Activated naive CD8-positive, alpha-beta T cell treated with anti-CD3 and anti-CD28 coated beads, Interleukin-2, amount 10 ng/mL, durations not matched to agents 7 days and 5 days (primary cell): ENCODE measurements at regions not wholly inside any gene's neighbourhood (a gene's known extent, or its start where the extent isn't known, plus 50 kb on each side); places are given as distances from the start of the nearest gene placed in this dataset.

Experiments
- ATAC-seq: fragments of 150-1000 bp; cut with Tn5 transposase; one replicate; pipeline ENCODE4 v1.10.0; 2021; ENCODE audit warnings: low read depth, moderate library complexity
- POLR2A ChIA-PET: fragments of 350-600 bp; sonication (Branson Sonifier 250); formaldehyde crosslinking; loops from one replicate; lab custom pipeline; 2021; ENCODE audit warnings: antibody characterized with exemption; lab: Charles Lee
- DNase-seq: peaks from one replicate; pipeline ENCODE4 v3.0.0; 2021
- H3K27ac Mint-ChIP-seq: one replicate; pipeline ENCODE4 v1.8.0; 2022; ENCODE audit warnings: mild to moderate bottlenecking, mixed read lengths
- H3K27me3 Mint-ChIP-seq: one replicate; pipeline ENCODE4 v1.8.0; 2022; ENCODE audit warnings: mild to moderate bottlenecking, moderate library complexity, mixed read lengths
- H3K36me3 Mint-ChIP-seq: one replicate; pipeline ENCODE4 v1.8.0; 2021; ENCODE audit warnings: mild to moderate bottlenecking, mixed read lengths
- H3K4me1 Mint-ChIP-seq: one replicate; pipeline ENCODE4 v1.8.0; 2021; ENCODE audit warnings: mixed read lengths
- H3K4me3 Mint-ChIP-seq: one replicate; pipeline ENCODE4 v1.8.0; 2022; ENCODE audit warnings: mild to moderate bottlenecking, moderate library complexity, mixed read lengths
- H3K9me3 Mint-ChIP-seq: one replicate; pipeline ENCODE4 v1.8.0; 2021; ENCODE audit warnings: mixed read lengths

- ATAC-seq (no peak), DNase-seq (no peak)
- H3K4me3 Mint-ChIP-seq: no peak overlapping the region
- H3K36me3 Mint-ChIP-seq: no peaks in the 10 kb centered on the region
- H3K9me3 Mint-ChIP-seq: no peaks in the 10 kb centered on the region
- POLR2A ChIA-PET: no interaction called here
- no peaks in the 10 kb centered on the region for H3K27me3 Mint-ChIP-seq
- no peak overlapping the region for H3K27ac Mint-ChIP-seq
- no peaks in the 10 kb centered on the region for H3K4me1 Mint-ChIP-seq
Observed at GRCh38 chr11:92626624-92627023, 342.8 kb upstream of the MTNR1B start.

DNA sequence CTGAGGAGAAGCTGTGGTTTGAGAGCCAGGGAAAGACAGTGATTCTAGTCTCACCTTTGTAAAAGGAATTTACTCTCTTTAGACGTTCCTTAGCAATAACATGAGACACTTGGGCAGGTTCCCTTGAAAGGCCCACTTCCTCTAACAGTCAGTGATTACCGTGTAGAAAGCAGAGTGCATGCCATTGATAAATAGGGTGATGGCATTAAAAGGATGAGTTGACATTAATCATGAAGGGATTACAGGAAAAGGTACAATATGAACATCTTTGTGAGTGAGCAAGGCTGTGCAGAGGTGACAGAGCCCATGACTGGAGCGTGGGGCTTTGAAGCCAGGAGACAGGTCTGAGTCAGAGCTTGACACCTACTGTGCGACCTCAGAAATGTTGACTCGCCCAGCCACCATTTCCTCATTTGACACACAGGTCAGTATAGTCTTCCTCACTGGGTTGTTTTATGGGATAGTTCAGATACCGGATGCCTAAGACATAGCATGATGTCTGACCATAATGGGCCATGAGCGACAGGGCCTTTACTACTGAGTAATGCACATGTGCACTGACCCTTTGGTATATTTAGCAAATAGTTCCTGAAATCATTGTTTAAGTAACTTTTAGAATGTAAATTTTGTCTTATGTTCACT, 341.7 kb upstream of the MTNR1B start:
- POLR2A ChIA-PET: no interaction called here
- Mint-ChIP-seq H3K27me3 (no peaks in the 10 kb centered on the region), H3K4me1 (no peaks in the 10 kb centered on the region), H3K9me3 (no peaks in the 10 kb centered on the region), H3K27ac (no peak overlapping the region), H3K4me3 (no peak overlapping the region), H3K36me3 (no peaks in the 10 kb centered on the region)
- ATAC-seq (no peak), DNase-seq (no peak)

DNA sequence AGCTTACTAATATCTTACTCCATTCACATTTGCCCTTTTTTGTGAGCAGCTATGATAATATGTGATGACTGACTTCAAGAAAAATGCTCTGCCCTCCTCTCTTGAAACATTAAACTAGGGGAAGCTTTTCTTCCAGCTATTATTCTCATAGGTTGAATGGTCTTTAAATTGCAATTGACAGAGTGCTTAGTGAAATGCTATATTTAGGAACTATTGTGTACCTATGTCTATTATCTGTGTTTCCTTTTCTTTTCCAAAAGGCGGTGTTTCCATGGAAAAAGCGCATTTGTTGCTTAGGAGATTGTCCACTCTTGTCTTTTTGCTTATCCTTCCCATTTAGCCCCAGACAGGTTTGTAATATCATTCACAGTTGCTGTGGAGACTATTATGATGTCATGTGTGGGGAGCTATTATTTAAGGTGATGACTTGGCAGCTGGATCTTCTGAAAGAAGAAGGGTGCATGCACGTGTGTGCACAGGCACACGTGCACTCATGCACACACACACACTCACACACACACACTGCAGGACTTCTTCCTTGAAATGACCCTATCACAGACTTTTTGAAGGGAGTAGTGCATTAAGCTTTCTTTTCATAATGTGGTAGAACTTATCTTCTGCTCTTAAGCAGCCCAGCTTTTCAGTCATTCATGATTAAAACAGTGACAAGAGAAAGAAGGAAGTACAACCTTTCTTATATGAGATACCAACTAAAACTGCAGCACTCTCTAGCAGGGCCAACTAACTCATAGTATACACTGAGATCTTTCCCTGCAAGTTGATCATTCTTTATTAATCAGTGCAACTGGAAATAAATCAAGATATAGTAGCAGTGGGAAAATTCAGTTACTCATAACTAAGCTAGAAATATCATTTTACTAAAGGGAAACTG, 340.8 kb upstream of the MTNR1B start:
- Mint-ChIP-seq H3K9me3 (no peaks in the 10 kb centered on the region), H3K4me3 (no peak overlapping the region), H3K36me3 (no peaks in the 10 kb centered on the region), H3K27ac (no peak overlapping the region), H3K4me1 (no peaks in the 10 kb centered on the region), H3K27me3 (no peaks in the 10 kb centered on the region)
- DNase-seq (no peak), ATAC-seq (no peak)
- POLR2A ChIA-PET: no interaction called here

DNA sequence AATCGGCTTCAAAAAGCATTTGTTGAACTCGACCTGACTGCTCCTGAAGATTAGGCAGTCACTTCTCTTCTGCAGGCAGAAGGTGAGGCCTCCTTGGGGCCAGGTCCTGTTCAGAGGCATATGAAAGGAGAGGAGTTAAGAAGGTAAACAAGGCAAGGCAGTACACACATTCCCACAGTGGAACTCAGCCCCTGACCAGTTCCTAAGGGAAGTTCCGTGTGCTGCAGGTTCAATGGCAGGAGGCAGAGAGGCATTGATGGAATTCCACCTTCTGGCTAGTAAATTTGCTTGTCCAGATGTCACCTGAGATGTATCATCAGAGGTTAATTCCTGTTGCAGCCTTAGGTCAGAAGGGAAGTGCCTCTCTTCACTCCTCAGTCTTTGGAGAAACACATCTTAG, 337.0 kb upstream of the MTNR1B start:
- Mint-ChIP-seq H3K4me1 (no peaks in the 10 kb centered on the region), H3K4me3 (no peak overlapping the region), H3K27me3 (no peaks in the 10 kb centered on the region), H3K9me3 (no peaks in the 10 kb centered on the region), H3K36me3 (no peaks in the 10 kb centered on the region), H3K27ac (no peak overlapping the region)
- DNase-seq (no peak), ATAC-seq (no peak)
- POLR2A ChIA-PET: no interaction called here

- ATAC-seq: no peak
- POLR2A ChIA-PET: no interaction called here
- H3K4me3 Mint-ChIP-seq: no peak overlapping the region
- H3K4me1 Mint-ChIP-seq: no peaks in the 10 kb centered on the region
- no peak for DNase-seq
- H3K9me3 Mint-ChIP-seq: no peaks in the 10 kb centered on the region
- no peak overlapping the region for H3K27ac Mint-ChIP-seq
- H3K36me3 Mint-ChIP-seq: no peaks in the 10 kb centered on the region
- H3K27me3 Mint-ChIP-seq: no peaks in the 10 kb centered on the region
Observed at GRCh38 chr11:92633820-92634219, 335.6 kb upstream of the MTNR1B start.

DNA sequence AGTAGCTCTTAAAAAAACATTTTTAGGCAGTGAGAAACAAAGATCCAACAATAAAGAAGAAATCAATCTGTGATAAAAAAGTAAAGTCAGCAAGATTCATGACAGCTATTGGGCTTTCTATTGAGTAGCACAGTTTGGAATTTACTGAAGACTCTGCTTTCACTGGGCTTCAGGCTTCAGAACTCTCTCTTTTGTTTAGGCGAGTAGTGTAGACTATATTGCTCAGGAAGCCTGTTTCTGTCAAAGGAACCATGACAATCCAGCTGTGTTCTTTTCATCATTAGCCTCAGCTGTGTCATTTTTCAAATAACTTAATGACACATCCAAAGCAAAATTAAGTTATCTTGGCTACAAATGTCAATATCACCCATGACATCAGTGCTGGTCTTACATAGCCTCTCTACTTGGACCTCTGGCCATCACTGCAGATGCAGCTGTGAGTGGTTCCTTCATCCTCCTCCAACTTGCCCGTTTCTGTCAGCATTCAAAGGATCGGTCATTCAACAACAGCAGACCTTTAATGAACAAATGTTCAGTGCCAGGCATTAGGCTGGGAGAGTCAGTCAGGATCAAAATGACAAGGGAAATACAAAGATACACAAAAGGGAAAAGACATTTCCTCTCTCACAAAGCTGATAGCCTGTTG, 332.8 kb upstream of the MTNR1B start:
- no peak for ATAC-seq
- H3K4me3 Mint-ChIP-seq: no peak overlapping the region
- no peak overlapping the region for H3K27ac Mint-ChIP-seq
- H3K27me3 Mint-ChIP-seq: no peaks in the 10 kb centered on the region
- H3K4me1 Mint-ChIP-seq: no peaks in the 10 kb centered on the region
- no peaks in the 10 kb centered on the region for H3K9me3 Mint-ChIP-seq
- DNase-seq: no peak
- no peaks in the 10 kb centered on the region for H3K36me3 Mint-ChIP-seq
- POLR2A ChIA-PET: no interaction called here

GRCh38 chr11:92638678-92639077, 330.8 kb upstream of the MTNR1B start:
- ATAC-seq (no peak), DNase-seq (no peak)
- Mint-ChIP-seq H3K36me3 (no peaks in the 10 kb centered on the region), H3K9me3 (no peaks in the 10 kb centered on the region), H3K27ac (no peak overlapping the region), H3K4me3 (no peak overlapping the region), H3K27me3 (no peaks in the 10 kb centered on the region), H3K4me1 (no peaks in the 10 kb centered on the region)
- POLR2A ChIA-PET: no interaction called here

- POLR2A ChIA-PET: no interaction called here
- no peaks in the 10 kb centered on the region for H3K9me3 Mint-ChIP-seq
- no peaks in the 10 kb centered on the region for H3K36me3 Mint-ChIP-seq
- H3K4me3 Mint-ChIP-seq: no peak overlapping the region
- ATAC-seq (no peak), DNase-seq (no peak)
- H3K27me3 Mint-ChIP-seq: no peaks in the 10 kb centered on the region
- H3K27ac Mint-ChIP-seq: no peak overlapping the region
- no peaks in the 10 kb centered on the region for H3K4me1 Mint-ChIP-seq
Observed at GRCh38 chr11:92642177-92642931, 327.1 kb upstream of the MTNR1B start.

DNA sequence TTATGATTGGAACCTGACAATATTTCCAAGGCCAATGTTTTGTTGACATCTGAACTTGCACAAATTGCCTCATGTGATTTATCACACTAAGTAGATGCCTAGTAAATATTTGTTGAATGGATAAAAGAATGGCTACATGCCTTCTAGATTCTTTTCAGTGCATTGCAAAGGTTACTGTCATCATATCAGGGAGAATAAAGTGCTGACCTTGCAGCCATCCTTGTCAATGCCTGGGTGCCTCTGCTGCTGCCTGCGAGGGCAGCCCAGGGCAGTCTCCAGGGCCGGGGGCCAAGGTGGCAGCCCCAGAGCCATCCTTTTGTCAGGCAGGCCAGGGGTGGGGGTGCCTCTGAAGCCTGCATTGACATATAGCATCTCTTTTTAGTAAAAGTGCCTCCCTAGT, 325.6 kb upstream of the MTNR1B start:
- ATAC-seq (no peak), DNase-seq (no peak)
- Mint-ChIP-seq H3K27ac (no peak overlapping the region), H3K4me1 (no peaks in the 10 kb centered on the region), H3K9me3 (no peaks in the 10 kb centered on the region), H3K4me3 (no peak overlapping the region), H3K36me3 (no peaks in the 10 kb centered on the region), H3K27me3 (no peaks in the 10 kb centered on the region)
- POLR2A ChIA-PET: no interaction called here

DNA sequence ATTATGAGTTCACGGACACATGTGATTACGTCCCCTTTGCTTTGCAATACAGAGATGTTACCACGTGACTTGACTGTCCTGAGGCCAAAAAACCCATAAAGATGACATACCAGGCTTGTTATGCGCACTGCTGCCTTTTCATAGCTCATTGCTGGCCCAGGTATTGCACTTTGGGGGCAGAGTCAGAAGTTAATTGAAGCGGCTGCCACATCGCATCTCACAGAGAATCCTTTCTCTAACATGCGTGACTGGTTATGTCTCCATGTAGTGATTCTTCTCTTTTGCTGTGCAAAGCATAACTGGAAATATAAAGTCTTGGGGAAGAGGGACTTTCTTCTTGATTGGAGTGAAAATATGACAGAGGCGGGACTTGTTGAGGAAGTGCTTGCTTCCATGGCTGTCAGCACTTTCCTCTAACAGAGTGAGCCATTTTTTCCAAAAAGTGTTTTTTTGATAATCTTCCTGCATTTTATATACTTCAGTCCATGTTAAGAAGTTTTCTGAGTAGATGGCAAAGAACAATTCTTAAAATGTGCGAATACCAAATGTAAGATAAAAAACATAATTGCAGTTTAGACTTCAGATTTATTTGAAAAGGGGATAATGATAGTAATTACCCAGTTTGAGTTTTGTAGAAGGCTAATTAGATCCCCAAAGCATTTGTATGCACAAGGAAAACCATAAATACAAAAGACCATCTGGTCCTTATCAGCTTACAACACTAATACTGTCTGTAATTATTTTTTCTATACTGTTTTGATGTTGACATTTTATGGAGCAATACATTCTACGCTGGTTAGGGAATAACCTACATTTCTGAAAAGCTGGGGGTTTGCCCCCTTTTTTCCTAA, 324.6 kb upstream of the MTNR1B start:
- no peak overlapping the region for H3K27ac Mint-ChIP-seq
- no peaks in the 10 kb centered on the region for H3K36me3 Mint-ChIP-seq
- no peaks in the 10 kb centered on the region for H3K9me3 Mint-ChIP-seq
- no peaks in the 10 kb centered on the region for H3K27me3 Mint-ChIP-seq
- no peaks in the 10 kb centered on the region for H3K4me1 Mint-ChIP-seq
- DNase-seq: no peak
- POLR2A ChIA-PET: no interaction called here
- no peak overlapping the region for H3K4me3 Mint-ChIP-seq
- no peak for ATAC-seq

DNA sequence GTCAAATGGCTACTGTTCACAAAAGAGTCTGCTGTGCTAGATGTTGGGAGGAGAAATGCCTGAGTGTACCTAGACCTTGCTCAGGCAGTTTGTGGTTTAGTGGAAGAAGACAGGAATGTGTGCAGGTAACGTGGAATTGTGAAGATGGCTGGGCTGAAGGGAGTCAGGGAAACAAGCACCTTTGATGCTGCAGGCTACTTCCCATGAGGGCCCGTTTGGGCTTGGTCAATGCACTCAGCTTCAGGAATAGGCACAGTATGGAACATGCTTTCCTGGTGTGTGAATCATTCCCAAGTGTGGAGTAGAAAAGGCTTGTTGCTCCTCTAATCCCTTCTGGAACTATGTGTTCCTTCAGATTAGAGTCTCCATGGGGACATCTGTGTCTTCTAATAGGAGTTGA, 318.3 kb upstream of the MTNR1B start:
- ATAC-seq: no peak
- Mint-ChIP-seq H3K9me3 (no peaks in the 10 kb centered on the region), H3K36me3 (no peaks in the 10 kb centered on the region)

GRCh38 chr11:92653454-92653853, 316.0 kb upstream of the MTNR1B start:
- Mint-ChIP-seq H3K27me3 (no peaks in the 10 kb centered on the region), H3K36me3 (no peaks in the 10 kb centered on the region), H3K4me3 (no peak overlapping the region), H3K9me3 (no peaks in the 10 kb centered on the region), H3K27ac (no peak overlapping the region), H3K4me1 (no peaks in the 10 kb centered on the region)
- no peak for DNase-seq
- POLR2A ChIA-PET: no interaction called here
- no peak for ATAC-seq

More for the DNA sequence above, 318.3 kb upstream of the MTNR1B start:
- POLR2A ChIA-PET: no interaction called here
- Mint-ChIP-seq H3K4me3 (no peak overlapping the region), H3K27me3 (no peaks in the 10 kb centered on the region), H3K4me1 (no peaks in the 10 kb centered on the region), H3K27ac (no peak overlapping the region)
- no peak for DNase-seq

DNA sequence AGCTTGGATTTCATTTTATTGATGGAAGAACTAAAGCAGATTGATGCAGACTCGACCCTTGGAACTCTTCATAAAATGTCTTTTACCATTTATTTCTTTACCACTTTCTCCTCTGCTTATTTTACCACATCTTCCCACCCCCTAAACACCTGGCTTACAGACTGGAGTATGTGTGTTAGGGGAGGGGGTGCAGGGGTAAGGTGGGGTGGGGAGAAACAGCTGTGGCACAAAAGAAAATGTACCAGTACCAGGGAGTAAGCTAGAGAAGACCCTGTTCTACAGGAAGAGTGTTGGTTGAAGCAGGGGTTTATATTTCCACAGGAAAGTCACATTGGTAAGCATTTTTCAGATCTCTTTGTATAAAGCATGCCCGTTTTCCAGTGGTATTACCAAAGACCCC, 312.7 kb upstream of the MTNR1B start:
- ATAC-seq (no peak), DNase-seq (no peak)
- Mint-ChIP-seq H3K27ac (no peak overlapping the region), H3K27me3 (no peaks in the 10 kb centered on the region), H3K4me1 (no peaks in the 10 kb centered on the region), H3K9me3 (no peaks in the 10 kb centered on the region), H3K4me3 (no peak overlapping the region), H3K36me3 (no peaks in the 10 kb centered on the region)
- POLR2A ChIA-PET: no interaction called here
